Heart left ventricle (tissue), 13 donors: ENCODE measurements at regions not wholly inside any gene's neighbourhood (a gene's known extent, or its start where the extent isn't known, plus 50 kb on each side); places are given as distances from the start of the nearest gene placed in this dataset.

Experiments used
- POLR2A ChIP-seq, 2 donors: fragments of 450-650 bp; IDR thresholded peaks; one replicate each; pipeline ENCODE4 v1.6.1; 2017; ENCODE audit warnings: antibody characterized with exemption in 2 of 2, mild to moderate bottlenecking in 2 of 2, moderate library complexity in 2 of 2
- TF ChIP-seq, protein P1 (sequence below), 12 donors: fragments of 200-600 bp; sonication (generic) in 4 of 12; IDR thresholded peaks; one replicate each; pipeline versions ENCODE4 v1.5.0 to v1.8.0; 2018 to 2022; ENCODE audit warnings: antibody characterized with exemption in 12 of 12, mild to moderate bottlenecking in 5 of 12
- donor health status: ischemic (EF 13 %, LVEDD 7.1; RV severe dilation, severe dysfunction).
- donor health status: DM: no; HTN: yes; CAD: no.
- donor health status: DM: no; HTN: no; CAD: no.
- donor health status: ischemic (EF 25% LVEDD 6.9; RV normal size, moderate dysfunction).
- donor health status: ischemic (EF 25% LVEDD 5.7; RV mildly dilated, moderate dysfunction).
- donor health status: ischemic (EF 35%, LVEDD 5.7; RV mildly dilated, moderate dysfunction).
- donor health status: nonischemic (EF 11% LVEDD 7.7; RV severe dilation, severe dysfunction).
- donor health status: DM: yes; HTN: yes; CAD: no.
- donor health status: PGD.
- donor health status: ischemic (EF 29% LVEDD 5.4; RV normal size, mild dysfunction).
- donor health status: nonischemic (EF 23%, LVEDD 6.1; RV moderate dilation, normal function).

DNA sequence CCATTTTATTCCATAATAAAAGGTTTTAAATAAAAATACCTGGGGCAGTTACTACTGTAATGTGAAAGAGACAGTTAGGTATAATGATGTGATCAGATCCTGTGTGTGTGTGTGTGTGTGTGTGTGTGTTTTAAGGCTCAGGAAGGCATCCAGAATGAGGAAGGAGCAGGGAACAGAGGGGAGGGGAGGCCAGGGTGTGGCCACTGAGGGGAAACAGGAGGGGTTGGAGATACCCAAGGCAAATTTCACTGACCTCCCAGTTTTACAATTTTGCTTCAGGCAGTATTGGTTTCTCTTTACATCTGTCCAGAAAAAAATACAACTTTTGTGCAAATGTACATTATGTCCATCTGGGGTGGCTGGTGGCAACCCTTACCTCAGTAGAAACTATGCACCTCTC lies 163.5 kb upstream of the FBXO11 start:
- TF ChIP-seq POLR2A (IDR thresholded peaks at IDR 0.05) = no peak
- TF ChIP-seq, protein P1, sequence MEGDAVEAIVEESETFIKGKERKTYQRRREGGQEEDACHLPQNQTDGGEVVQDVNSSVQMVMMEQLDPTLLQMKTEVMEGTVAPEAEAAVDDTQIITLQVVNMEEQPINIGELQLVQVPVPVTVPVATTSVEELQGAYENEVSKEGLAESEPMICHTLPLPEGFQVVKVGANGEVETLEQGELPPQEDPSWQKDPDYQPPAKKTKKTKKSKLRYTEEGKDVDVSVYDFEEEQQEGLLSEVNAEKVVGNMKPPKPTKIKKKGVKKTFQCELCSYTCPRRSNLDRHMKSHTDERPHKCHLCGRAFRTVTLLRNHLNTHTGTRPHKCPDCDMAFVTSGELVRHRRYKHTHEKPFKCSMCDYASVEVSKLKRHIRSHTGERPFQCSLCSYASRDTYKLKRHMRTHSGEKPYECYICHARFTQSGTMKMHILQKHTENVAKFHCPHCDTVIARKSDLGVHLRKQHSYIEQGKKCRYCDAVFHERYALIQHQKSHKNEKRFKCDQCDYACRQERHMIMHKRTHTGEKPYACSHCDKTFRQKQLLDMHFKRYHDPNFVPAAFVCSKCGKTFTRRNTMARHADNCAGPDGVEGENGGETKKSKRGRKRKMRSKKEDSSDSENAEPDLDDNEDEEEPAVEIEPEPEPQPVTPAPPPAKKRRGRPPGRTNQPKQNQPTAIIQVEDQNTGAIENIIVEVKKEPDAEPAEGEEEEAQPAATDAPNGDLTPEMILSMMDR (IDR thresholded peaks at IDR 0.05) = no peak
